Pancreas (tissue), 10 donors: ENCODE measurements at regions not wholly inside any gene's neighbourhood (a gene's known extent, or its start where the extent isn't known, plus 50 kb on each side); places are given as distances from the start of the nearest gene placed in this dataset.

Experiments
- ATAC-seq, 4 donors: fragments of 200-7000 bp; cut with Tn5 transposase; one replicate each; pipeline versions ENCODE4 v1.8.0 to v1.9.1; 2020; ENCODE audit warnings: mild to moderate bottlenecking in 4 of 4, moderate library complexity in 4 of 4
- DNase-seq, 6 donors: peaks; one replicate each; pipeline ENCODE4 v3.0.0-alpha.2; 2020
- FAIRE-seq: peaks from 2 replicates; lab custom pipeline; 2012; peaks lifted over from hg19 to GRCh38; lab: Jason Lieb, UNC
- H3K27ac ChIP-seq, 4 donors: fragments of 200-600 bp; sonication (generic); 1 replicate in 3 of 4; 2 replicates in 1 of 4; pipeline versions ENCODE4 v1.5.0 to v1.8.0; 2020
- H3K27me3 ChIP-seq, 4 donors: fragments of 200-600 bp; one replicate each; pipeline ENCODE4 v1.8.0; 2021
- H3K36me3 ChIP-seq, 3 donors: fragments of 200-600 bp; sonication (generic) in 1 of 3; one replicate each; pipeline versions ENCODE4 v1.5.0 to v1.8.0; 2020 to 2021
- H3K4me1 ChIP-seq, 3 donors: fragments of 200-600 bp; one replicate each; pipeline ENCODE4 v1.8.0; 2021
- H3K4me3 ChIP-seq, 4 donors: fragments of 200-600 bp; sonication (generic) in 2 of 4; one replicate each; pipeline versions ENCODE4 v1.5.0 to v1.8.0; 2020 to 2021
- H3K9me3 ChIP-seq, 4 donors: fragments of 200-600 bp; one replicate each; pipeline ENCODE4 v1.8.0; 2021
- CTCF ChIP-seq, 4 donors: fragments of 200-600 bp; sonication (generic) in 3 of 4; IDR thresholded peaks; one replicate each; pipeline versions ENCODE4 v1.5.0 to v1.8.0; 2021; ENCODE audit warnings: antibody characterized with exemption in 4 of 4
- WGBS, 2 donors: extraction: QIAGEN DNeasy Blood & Tissue Kit; methylation state at CpG; one replicate each; pipeline ENCODE4 v1.1.7; 2013; 5-methylcytosine and 5-hydroxymethylcytosine counted together
- intact Hi-C, 3 donors: fragments of 100-400 bp; cut with DNase I; formaldehyde crosslinking; loops; one replicate each; pipeline versions ENCODE4 v1.11.1 to v1.14.2; 2022
- donor health status: healthy with polysubstance abuse.
- donor health status: DM: no; HTN: no; CAD: no; lungs with moderate emphysema.
- donor health status: DM: no; HTN: no; CAD: no.
- donor health status: control.
- donor health status: control.
- donor health status: Bipolar disorder and iron deficiency.
- donor health status: DM: yes; HTN: yes; CAD: no.
- donor health status: DM: no; HTN: no; CAD: no.
- donor health status: DM: no; HTN: no; CAD: no.
- donor health status: DM: yes; HTN: yes; CAD: no.

- no peak for TF ChIP-seq CTCF (IDR thresholded peaks at IDR 0.05)
- no peak for DNase-seq
- no peak overlapping the region for H3K4me3 ChIP-seq
- H3K36me3 ChIP-seq, result no peaks in the 10 kb centered on the region
- H3K4me1 ChIP-seq, result no peaks in the 10 kb centered on the region
- WGBS, 2 donors, result 70 to 77% methylated on average over 4 of the region's 4 CpGs
- intact Hi-C loops, result no loop called here
- no peak for ATAC-seq
- no peaks in the 10 kb centered on the region for H3K9me3 ChIP-seq
- no peak overlapping the region for H3K27ac ChIP-seq
- no peaks in the 10 kb centered on the region for H3K27me3 ChIP-seq
- no peak for FAIRE-seq
Observed at GRCh38 chr5:126119887-126120442, 303.2 kb upstream of the GRAMD2B start.

- no peak for TF ChIP-seq CTCF (IDR thresholded peaks at IDR 0.05)
- H3K27me3 ChIP-seq, result no peaks in the 10 kb centered on the region
- FAIRE-seq (no peak), ATAC-seq (no peak), DNase-seq (no peak)
- no peaks in the 10 kb centered on the region for H3K4me1 ChIP-seq
- no peaks in the 10 kb centered on the region for H3K36me3 ChIP-seq
- intact Hi-C loops, result no loop called here
- H3K9me3 ChIP-seq, result no peaks in the 10 kb centered on the region
- 89 to 98% methylated on average over 1 of the region's 1 CpG for WGBS, 2 donors
- H3K4me3 ChIP-seq, result no peak overlapping the region
- H3K27ac ChIP-seq, result no peak overlapping the region
Observed at GRCh38 chr5:126120939-126121338, 302.3 kb upstream of the GRAMD2B start.

GRCh38 chr5:126122942-126123341 is 300.3 kb upstream of the GRAMD2B start:
- Histone ChIP-seq H3K27me3 (no peaks in the 10 kb centered on the region), H3K36me3 (no peaks in the 10 kb centered on the region), H3K27ac (no peak overlapping the region), H3K4me1 (no peaks in the 10 kb centered on the region), H3K4me3 (no peak overlapping the region), H3K9me3 (no peaks in the 10 kb centered on the region)
- intact Hi-C loops, result no loop called here
- no peak for TF ChIP-seq CTCF (IDR thresholded peaks at IDR 0.05)
- 76 to 88% methylated on average over 4 of the region's 4 CpGs for WGBS, 2 donors
- ATAC-seq (no peak), DNase-seq (no peak), FAIRE-seq (no peak)

- DNase-seq (no peak), FAIRE-seq (no peak), ATAC-seq (no peak)
- WGBS, 2 donors, result 78 to 82% methylated on average over 4 of the region's 4 CpGs
- H3K9me3 ChIP-seq, result no peaks in the 10 kb centered on the region
- no peaks in the 10 kb centered on the region for H3K4me1 ChIP-seq
- no peaks in the 10 kb centered on the region for H3K36me3 ChIP-seq
- no peak for TF ChIP-seq CTCF (IDR thresholded peaks at IDR 0.05)
- H3K4me3 ChIP-seq, result no peak overlapping the region
- no peak overlapping the region for H3K27ac ChIP-seq
- H3K27me3 ChIP-seq, result no peaks in the 10 kb centered on the region
- intact Hi-C loops, result no loop called here
Observed at GRCh38 chr5:126124706-126125345, 298.4 kb upstream of the GRAMD2B start.

GRCh38 chr5:126125407-126125806 is 297.8 kb upstream of the GRAMD2B start:
- no peak for FAIRE-seq
- H3K4me3 ChIP-seq, result no peak overlapping the region
- H3K4me1 ChIP-seq, result no peaks in the 10 kb centered on the region
- H3K27ac ChIP-seq, result no peak overlapping the region
- no peaks in the 10 kb centered on the region for H3K9me3 ChIP-seq
- ATAC-seq, result no peak
- DNase-seq, result no peak
- H3K27me3 ChIP-seq, result no peaks in the 10 kb centered on the region
- 83 to 93% methylated on average over 2 of the region's 2 CpGs for WGBS, 2 donors
- intact Hi-C loops, result no loop called here
- TF ChIP-seq CTCF (IDR thresholded peaks at IDR 0.05), result no peak
- H3K36me3 ChIP-seq, result no peaks in the 10 kb centered on the region
